GM19324 (cell line): ENCODE measurements at regions not wholly inside any gene's neighbourhood (a gene's known extent, or its start where the extent isn't known, plus 50 kb on each side); places are given as distances from the start of the nearest gene placed in this dataset.
"Not testable (repeated sequence)": the region's sequence is repeated elsewhere in the genome, so short reads cannot be mapped to it uniquely, and the experiment has no call there.

Experiments
- ATAC-seq: cut with Tn5 transposase; IDR thresholded peaks from one replicate; pipeline ENCODE4 v1.9.1; 2021; ENCODE audit warnings: mild to moderate bottlenecking, moderate library complexity; ENCODE audit not compliant: unreplicated experiment, low FRiP score

DNA sequence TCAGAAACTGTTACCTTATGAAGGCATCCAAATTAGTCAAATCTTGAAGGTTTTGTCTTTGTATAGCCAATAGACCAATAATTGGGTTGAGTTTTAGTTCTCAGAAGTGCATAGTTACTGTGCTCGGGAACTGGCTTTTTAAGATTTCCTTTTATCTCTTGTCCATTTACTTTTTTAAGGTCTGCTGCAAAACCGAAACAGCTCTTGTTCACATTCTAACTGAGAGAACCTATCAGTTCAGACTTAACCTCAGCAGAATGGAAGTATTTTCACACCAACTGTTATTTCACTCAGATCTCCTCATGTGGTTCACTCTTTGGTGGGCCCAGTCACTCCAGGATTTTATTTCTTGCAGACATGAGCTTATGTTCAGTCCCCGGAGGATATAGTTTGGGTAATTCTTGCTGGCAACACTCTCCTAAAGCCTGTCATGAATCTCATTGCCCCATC lies 55.5 kb downstream of the TPBG start:
- peak; percentile 73 for ATAC-seq

DNA sequence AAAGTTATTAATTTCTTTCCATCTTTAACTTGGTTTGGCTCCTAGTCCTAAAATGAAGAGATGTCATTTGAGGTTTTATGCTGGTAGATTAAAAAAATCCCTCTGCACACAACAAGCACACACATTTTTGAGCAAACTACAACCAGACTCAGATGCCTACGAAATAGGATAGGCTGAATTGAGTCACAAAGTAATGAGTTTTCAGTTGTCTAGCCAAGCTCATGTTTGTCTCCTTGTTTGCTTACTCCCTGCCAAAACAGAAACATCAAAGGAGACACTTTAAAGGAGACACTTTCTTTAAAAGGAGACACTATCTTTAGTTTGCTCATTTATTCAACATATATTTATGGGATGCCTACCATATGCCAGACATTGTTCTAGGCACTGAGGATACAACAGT lies 56.2 kb downstream of the TPBG start:
- no peak for ATAC-seq

DNA sequence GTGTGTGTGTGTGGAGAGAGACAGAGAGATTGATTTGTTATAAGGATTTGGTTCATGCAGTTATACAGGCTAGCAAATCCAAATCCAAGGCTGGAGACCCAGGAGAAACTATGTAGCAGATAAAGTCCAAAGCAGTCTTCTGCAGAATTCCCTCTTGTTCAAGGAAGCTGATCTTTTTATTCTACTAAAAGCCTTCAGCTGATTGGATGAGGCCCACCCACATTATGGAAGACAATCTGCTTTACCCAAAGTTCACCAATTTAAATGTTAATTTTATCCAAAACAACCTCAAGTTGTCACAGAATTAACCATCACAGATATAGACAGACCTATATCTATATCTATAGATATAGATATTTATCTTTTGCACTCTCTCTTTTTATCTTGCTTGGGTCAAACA lies 67.0 kb downstream of the TPBG start:
- no peak for ATAC-seq

DNA sequence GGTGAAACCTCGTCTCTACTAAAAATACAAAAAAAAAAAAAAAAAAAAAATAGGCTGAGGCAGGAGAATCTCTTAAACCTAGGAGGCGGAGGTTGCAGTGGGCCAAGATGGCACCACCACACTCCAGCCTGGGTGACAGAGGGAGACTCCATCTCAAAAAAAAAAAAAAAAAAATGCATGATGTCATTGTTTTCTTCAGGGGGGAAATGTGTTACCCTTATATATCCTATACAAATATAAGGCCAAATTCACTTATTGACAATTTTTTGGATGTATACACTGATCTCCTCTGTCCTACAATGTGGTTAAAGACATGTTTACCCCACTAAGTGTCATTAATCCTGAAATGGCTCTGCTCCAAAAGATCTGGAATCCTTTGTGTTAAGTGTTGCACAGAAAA lies 73.1 kb downstream of the TPBG start:
- no peak for ATAC-seq

DNA sequence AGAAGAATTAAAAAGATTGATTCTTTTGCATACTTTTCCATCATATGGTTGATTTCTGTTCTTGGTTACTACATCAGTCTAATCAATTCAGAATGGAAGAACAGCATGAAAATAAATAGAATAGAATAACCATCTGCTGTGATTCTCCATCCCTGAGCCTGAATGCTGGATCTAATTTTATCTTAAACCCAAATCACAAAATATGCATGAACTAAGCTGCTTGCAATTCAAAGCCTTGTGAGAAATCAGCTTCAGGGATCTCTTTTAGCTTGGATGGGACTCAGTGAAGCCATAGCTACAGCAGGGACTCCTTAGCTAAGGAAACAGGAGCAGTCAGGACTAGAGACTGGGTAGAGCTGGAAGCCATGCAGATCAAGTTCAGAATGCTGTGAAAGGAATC lies 74.1 kb downstream of the TPBG start:
- no peak for ATAC-seq

DNA sequence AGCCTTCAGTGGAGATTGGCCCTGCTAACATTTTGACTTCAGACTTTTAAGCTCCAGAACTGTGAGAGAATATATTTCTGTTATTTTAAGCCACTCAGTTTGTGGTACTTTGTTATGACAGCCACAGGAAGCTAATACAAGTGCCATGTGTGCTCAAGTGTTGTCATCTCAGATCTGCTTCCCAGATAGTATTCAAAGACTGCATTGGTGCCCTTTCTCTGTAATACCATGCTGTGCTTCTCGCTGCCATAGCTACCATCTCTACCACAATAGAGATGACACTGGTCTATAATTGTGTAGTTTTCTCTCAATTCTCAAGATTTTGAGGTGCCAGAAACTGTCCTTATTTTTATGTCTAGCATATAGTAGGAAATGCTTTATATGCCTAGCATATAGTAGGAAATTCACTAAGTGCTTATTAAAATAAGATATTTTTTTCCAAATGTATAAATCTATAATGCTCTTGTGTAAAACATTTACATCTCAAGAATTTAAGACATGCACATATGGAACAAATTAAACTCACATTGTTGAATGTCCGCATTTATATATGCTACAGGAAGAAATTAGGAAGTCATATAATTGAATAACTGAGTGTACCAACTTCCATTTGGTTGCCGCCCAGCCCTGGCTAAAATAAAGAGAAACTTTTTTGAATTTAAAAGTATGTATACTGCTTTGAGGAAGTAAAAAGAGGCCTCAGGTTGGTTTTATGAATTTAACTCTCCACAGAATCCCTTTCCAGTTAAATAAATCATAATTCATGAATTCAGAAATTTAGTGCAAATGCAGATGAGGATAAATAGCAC lies 77.6 kb downstream of the TPBG start:
- no peak for ATAC-seq

DNA sequence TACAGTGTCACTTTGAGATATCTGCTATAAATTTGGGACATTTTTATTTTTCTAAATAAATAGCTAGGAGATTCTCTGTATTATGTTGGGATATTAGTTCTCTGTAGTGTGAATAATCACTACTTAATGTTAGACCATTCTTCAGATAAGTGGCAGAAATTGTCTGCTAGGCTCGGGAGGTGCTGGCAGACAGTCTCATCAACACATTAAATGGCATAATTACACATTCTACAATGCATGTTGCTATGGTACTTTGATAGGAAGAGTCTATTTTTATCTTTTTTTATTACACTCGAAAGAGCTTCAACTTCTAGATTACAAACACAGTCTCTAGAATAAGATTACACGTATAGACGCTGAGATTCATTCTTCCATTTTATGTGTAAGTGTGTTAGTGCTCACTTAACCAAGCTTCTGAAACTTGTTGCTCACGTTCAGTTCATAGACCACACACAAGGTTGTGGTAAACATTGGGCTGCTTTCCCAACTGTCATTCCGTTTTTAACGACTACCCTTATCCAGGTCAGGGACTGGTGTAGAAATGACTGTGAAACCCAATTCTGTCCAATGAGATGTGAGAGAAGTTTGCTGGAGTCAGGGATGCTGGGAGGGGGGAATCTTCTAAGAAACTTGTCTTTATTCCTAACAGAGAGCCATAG lies 78.6 kb downstream of the TPBG start:
- no peak for ATAC-seq

DNA sequence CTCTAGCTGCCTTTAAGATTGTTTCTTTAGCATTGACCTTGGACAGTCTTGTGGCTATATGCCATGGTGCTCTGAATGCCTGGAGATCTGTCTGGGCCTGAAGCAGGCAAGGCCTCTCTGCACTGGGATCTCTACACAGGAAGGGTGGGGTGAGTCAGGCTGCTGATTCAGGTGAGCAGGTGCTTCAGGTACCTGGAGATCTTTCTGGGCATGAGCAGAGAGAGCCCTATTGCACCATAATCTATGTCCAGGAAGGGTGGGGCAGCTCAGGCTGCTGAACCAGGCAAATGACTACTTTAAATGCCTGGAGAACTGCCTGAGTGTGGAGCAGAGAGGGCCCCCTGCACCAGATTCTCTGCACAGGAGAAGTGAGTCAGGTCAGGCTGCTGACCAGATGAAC lies 94.5 kb downstream of the TPBG start:
- no peak for ATAC-seq

DNA sequence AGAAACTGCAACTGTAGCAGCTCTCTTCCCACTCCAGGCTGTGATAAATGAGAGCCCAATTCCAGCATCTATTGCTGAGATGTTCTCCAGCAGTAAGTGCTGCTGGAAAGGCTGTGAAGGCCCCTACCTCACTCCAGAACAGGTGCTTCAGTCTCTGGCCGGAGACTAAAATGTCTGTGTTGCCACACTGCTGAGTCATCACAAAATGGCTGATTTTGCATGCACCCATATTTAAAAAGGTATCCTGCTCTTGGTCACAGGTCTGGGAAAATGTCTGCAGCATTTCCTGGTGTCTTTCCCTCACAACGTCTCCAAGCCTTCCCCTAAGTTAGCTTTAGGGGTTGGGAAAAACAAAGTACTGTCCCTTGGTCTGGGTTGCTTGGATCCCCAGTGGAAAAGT lies 95.1 kb downstream of the TPBG start:
- ATAC-seq: no peak

DNA sequence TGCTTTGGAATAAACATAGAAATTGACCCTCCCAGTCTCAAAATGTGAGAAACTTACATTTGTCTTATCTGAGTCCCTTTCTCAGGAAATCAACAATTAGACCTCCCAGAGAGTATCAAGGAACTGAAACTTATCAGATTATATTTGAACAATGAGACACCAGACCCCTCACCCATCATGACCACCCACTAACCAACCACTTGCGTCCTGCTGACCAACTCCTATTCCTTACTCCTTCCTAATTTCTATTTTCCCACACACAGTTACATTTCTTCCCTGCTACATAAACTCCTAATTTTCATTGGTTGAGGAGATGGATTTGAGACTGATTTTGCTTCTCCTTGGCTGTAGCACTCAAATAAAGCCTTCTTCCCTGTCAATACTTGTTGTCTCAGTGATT lies 97.9 kb downstream of the TPBG start:
- no peak for ATAC-seq

DNA sequence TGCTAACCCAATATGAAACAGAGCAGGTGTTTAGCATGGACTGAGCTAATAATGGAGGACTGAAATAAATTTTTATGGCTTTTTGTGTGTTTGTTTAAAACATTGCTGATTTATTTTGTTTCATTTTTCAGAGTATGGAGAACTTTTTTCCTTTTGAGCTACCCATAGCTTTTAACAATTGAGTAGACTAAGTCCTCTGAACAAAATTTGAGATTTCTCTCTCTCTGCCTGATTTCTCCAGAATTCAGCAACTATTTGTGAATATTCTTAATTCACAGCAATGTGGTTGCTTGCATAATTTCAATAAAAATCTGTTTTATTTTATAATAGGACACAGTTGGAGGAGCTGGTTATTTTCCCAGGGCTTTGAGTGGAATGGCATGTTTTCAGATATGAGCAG lies 103.7 kb downstream of the TPBG start:
- no peak for ATAC-seq

DNA sequence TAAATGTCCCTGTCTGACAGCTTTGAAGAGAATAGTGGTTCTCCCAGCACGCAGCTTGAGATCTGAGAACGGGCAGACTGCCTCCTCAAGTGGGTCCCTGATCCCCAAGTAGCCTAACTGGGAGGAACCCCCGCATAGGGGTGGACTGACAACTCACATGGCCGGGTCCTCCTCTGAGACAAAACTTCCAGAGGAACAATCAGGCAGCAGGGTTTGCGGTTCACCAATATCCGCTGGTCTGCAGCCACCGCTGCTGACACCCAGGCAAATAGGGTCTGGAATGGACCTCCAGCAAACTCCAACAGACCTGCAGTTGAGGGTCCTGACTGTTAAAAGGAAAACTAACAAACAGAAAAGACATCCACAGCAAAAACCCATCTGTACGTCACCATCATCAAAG lies 106.5 kb downstream of the TPBG start:
- ATAC-seq: not testable (repeated sequence)

DNA sequence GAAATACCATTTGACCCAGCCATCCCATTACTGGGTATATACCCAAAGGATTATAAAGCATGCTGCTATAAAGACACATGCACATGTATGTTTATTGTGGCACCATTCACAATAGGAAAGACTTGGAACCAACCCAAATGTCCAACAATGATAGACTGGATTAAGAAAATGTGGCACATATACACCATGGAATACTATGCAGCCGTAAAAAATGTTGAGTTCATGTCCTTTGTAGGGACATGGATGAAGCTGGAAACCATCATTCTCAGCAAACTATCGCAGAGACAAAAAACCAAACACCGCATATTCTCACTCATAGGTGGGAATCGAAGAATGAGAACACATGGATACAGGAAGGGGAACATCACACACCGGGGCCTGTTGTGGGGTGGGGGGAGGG lies 111.5 kb downstream of the TPBG start:
- not testable (repeated sequence) for ATAC-seq

DNA sequence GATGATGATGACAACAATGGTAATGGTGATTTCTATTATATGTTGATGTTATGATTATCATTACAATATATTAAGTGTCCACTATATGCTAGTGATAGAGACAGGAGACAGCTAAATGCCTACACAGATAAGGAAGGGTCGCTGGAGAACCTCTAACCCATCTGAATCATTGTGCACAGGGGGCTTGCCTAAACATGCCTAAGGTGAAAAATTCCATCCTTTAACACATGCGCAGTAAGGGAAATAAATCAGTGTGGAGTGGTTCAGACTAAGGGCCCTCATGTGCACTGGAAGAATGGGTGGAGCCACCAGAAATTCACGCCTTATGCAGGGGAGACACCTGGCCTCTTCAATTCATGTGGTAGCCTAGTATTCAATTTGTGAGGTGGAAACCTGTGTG lies 120.4 kb downstream of the TPBG start:
- ATAC-seq: no peak

DNA sequence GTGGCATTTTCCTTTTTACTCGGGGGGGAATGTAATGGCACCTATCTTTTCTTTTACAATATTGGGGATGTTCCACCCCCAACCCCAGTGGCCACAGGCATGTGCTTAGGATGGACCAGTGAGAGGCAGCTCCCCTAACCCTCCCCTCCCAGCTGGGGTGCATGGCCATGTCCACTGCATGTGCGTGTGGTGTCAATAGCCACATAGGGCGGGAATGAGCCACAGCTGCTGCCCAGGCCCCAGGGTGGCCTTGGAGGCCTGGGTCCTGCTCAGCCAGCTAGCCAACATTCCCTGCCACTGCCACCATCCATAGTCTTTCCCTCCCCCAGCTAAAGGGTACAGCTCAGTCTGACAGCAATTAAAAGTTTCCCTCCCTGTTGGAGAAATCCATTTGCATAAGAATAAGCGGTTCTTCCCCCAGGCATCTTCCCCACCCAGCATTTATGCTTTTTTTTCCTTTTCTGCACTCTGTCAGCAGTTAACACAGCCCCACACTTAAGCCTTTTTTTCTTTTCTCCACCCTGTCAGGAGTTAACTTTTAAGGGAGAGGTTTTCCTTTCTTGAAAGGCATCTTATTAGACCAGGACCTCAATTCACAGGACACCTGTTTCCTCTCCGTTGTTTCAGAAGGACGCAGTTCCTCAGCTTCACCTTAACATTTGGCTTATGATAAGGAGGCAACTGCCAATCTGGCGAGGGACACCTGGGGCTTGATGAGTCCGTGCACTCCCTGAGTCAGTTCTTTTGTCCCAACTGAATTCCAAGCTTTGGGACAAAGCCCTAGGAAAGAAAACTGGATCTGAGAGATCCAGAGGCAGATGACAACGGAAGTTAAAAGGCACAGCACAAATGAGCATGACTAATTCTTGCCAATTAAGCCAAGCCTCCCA lies 121.4 kb downstream of the TPBG start:
- ATAC-seq: no peak

DNA sequence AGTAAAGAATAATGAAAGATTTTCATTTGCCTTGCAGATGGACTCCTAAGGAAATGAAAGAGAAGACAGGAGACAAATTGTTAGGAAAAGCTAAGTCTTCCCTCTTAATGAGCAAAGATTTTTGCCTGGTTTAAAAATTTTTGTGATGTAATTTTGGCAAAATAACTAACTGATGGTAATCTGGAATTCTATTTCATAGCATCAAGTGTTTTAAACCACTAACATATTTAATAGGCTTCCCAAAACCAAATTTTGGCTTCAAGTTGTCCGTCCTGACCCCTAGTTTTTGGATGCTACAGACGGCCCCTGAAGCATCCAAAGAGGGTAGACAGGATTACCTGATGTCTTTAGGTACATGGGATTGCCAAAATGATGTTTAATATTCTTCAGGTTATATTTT lies 124.3 kb downstream of the TPBG start:
- no peak for ATAC-seq

DNA sequence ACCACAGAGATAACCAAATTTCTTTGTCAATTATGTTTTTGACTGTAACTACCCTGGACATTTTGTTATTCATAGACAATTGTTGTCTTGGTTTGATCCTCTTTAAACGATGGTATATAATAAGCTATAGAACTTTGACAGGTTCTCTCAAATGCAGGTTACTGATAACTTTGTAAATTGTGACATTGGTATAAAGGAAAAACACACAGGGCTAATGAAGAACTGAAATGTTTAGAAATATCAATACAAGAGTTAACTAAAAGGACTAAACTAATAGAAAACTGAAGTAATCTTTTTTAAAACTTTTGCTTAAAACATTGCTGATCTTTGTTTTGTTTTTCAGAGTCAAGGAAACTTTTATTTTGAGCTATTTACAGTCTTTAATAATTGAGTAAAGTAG lies 124.8 kb downstream of the TPBG start:
- no peak for ATAC-seq

DNA sequence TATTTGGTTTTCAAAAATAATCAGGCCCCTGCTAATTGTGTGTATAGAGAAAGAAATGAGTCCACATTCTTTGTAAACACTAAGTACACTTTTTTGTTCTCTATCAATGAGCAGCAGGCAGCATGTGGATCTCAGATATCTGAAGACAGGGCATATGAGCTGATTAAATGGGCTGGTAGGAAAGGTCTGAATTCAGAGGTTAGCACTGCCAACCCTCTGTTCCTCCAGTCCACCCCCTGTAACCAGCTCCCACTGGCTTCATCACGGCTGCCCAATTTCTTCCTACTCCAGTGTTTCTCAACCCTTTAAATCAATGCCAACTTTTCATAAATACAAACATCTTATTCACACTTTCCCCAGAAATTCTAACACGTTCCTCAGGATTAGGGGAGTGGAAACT lies 128.5 kb downstream of the TPBG start:
- ATAC-seq: no peak

DNA sequence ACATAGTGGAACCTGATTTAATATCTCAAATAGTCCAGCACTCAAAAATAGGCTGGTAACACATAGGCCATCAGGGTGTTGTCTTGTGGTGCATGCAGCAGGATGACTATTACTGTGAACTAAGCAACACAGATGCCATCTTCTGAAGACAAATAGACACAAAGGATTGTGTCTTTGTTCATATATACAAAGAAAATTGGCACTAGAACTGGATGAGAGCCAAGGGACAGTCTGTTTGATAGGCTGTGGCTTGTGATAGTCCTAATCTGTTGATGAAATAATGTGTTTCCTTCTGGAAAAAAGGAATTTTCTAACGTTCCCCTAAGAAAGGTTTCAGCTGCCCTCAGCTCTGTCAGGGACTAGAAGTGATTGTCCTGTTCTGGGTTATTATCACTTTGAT lies 129.8 kb downstream of the TPBG start:
- ATAC-seq: no peak

DNA sequence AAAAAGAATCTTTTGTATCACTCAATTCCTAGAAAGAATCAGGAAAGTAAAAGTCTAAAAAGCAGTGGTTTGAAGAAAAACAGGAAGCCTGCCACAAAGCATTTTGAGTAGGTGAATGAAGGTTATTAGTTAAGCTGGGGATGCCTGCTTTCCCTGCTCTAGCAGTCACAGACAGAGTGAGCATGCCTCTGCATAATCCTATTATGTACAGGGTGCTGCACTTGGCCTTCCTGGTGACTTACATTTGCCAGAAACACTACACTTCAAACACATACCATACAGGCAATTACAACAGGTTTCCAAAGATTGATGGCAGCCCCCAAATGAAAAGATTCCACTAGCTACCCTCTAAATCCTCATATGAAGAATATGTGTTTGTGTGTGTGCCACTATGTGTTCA lies 130.8 kb downstream of the TPBG start:
- no peak for ATAC-seq

DNA sequence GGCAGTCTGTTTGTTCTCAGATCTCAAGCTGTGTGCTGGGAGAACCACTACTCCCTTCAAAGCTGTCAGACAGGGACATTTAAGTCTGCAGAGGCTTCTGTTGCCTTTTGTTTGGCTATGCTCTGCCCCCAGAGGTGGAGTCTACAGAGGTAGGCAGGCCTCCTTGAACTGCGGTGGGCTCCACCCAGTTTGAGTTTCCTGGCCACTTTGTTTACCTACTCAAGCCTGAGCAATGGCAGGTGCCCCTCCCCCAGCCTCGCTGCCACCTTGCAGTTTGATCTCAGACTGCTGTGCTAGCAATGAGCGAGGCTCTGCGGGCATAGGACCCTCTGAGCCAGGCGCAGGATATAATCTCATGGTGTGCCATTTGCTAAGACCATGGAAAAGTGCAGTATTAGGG lies 138.3 kb downstream of the TPBG start:
- ATAC-seq: not testable (repeated sequence)
